A549 (cell line): ENCODE measurements at regions not wholly inside any gene's neighbourhood (a gene's known extent, or its start where the extent isn't known, plus 50 kb on each side); places are given as distances from the start of the nearest gene placed in this dataset.

Experiments
- ATAC-seq, 2 experiments: fragments of 200-7000 bp in 1 of 2; fragments of >200 bp in 1 of 2; cut with Nextera tagmentation in 1 of 2; cut with Tn5 transposase in 1 of 2; 3 replicates each; pipeline versions ENCODE4 v1.8.0 to v1.9.1; 2018 to 2020; ENCODE audit warnings: mild to moderate bottlenecking in 1 of 2, moderate library complexity in 1 of 2
- CTCF ChIA-PET: fragments of 300-600 bp; sonication (Branson Sonifier 250); formaldehyde crosslinking; extraction: SDS; loops from one replicate; lab custom pipeline; 2021; ENCODE audit warnings: antibody characterized with exemption, inconsistent platforms; lab: Yijun Ruan, JAX
- POLR2A ChIA-PET: fragments of 350-600 bp; formaldehyde crosslinking; extraction: SDS; loops from one replicate; lab custom pipeline; 2021; ENCODE audit warnings: antibody characterized with exemption, inconsistent platforms; lab: Yijun Ruan, JAX
- DNase-seq, 2 experiments: peaks; one replicate each; pipeline versions ENCODE4 v3.0.0 to v3.0.0-alpha.2; 2011 to 2016; ENCODE audit warnings: low read depth in 1 of 2, low spot score in 1 of 2
- FAIRE-seq: peaks from 2 replicates; lab custom pipeline; 2011; peaks lifted over from hg19 to GRCh38; lab: Jason Lieb, UNC
- H3K27ac ChIP-seq, 2 experiments: fragments of >200 bp; sonication (Bioruptor Twin); formaldehyde crosslinking; 3 replicates each; pipeline ENCODE4 v1.5.1; 2016 to 2017
- H3K4me1 ChIP-seq: fragments of >200 bp; sonication (Bioruptor Twin); formaldehyde crosslinking; 3 replicates; pipeline ENCODE4 v1.6.1; 2016
- H3K4me2 ChIP-seq: fragments of >200 bp; sonication (Bioruptor Twin); formaldehyde crosslinking; 3 replicates; pipeline ENCODE4 v1.6.1; 2016
- H3K4me3 ChIP-seq: fragments of >200 bp; sonication (Bioruptor Twin); formaldehyde crosslinking; 3 replicates; pipeline ENCODE4 v1.5.1; 2016
- H3K9me3 ChIP-seq: fragments of >200 bp; sonication (Bioruptor Twin); formaldehyde crosslinking; 3 replicates; pipeline ENCODE4 v1.6.1; 2016
- BHLHE40 ChIP-seq: IDR thresholded peaks from 2 replicates; pipeline ENCODE4 v1.6.1; 2012; ENCODE audit warnings: low read depth, low read length, inconsistent platforms
- CBX2 ChIP-seq: fragments of 200-600 bp; sonication (generic); IDR thresholded peaks from 2 replicates; pipeline ENCODE4 v1.6.1; 2016; ENCODE audit warnings: low read depth, mild to moderate bottlenecking, borderline replicate concordance
- CBX8 ChIP-seq: fragments of 200-600 bp; sonication (generic); IDR thresholded peaks from 2 replicates; pipeline ENCODE4 v1.6.1; 2016
- CEBPB ChIP-seq, 2 experiments: fragments of >200 bp in 1 of 2; sonication (Bioruptor Twin) in 1 of 2; formaldehyde crosslinking in 1 of 2; IDR thresholded peaks; 2 replicates each; pipeline ENCODE4 v1.6.1; 2012 to 2016
- CHD2 ChIP-seq: fragments of 150-350 bp; IDR thresholded peaks from 2 replicates; pipeline ENCODE4 v1.6.1; 2014; ENCODE audit warnings: low read length; ENCODE audit not compliant: partially characterized antibody
- CHD4 ChIP-seq: fragments of 200-600 bp; sonication (generic); IDR thresholded peaks from 2 replicates; pipeline ENCODE4 v1.6.1; 2016; ENCODE audit warnings: antibody characterized with exemption, mild to moderate bottlenecking, borderline replicate concordance
- EHMT2 ChIP-seq: fragments of 200-600 bp; sonication (generic); IDR thresholded peaks from 2 replicates; pipeline ENCODE4 v1.6.1; 2016; ENCODE audit warnings: antibody characterized with exemption, low read depth, mild to moderate bottlenecking, moderate library complexity
- ESRRA ChIP-seq: fragments of 150-350 bp; IDR thresholded peaks from 2 replicates; pipeline ENCODE4 v1.6.1; 2014; ENCODE audit warnings: mild to moderate bottlenecking, low read length, borderline replicate concordance
- FOXS1 ChIP-seq: fragments of 250-450 bp; sonication (Bioruptor Pico); IDR thresholded peaks from 2 replicates; pipeline ENCODE4 v1.5.0; 2020; ENCODE audit warnings: mild to moderate bottlenecking, moderate library complexity
- GATA3 ChIP-seq: IDR thresholded peaks from 2 replicates; pipeline ENCODE4 v1.6.1; 2012; ENCODE audit warnings: borderline replicate concordance
- HOXB13 ChIP-seq: fragments of 250-450 bp; sonication (Bioruptor Pico); IDR thresholded peaks from 2 replicates; pipeline ENCODE4 v1.5.0; 2020; ENCODE audit warnings: low read depth, mild to moderate bottlenecking, moderate library complexity
- JUN ChIP-seq, 2 experiments: fragments of >200 bp; sonication (Bioruptor Twin); formaldehyde crosslinking; IDR thresholded peaks; 2 replicates in 1 of 2; 3 replicates in 1 of 2; pipeline ENCODE4 v1.6.1; 2016 to 2017
- KDM1A ChIP-seq: fragments of 200-600 bp; sonication (generic); IDR thresholded peaks from 2 replicates; pipeline ENCODE4 v1.6.1; 2016; ENCODE audit warnings: low read depth, mild to moderate bottlenecking
- MAFK ChIP-seq: fragments of 450-650 bp; IDR thresholded peaks from 2 replicates; pipeline ENCODE4 v1.6.1; 2014; ENCODE audit not compliant: partially characterized antibody
- MAZ ChIP-seq: fragments of 150-350 bp; IDR thresholded peaks from 2 replicates; pipeline ENCODE4 v1.6.1; 2014; ENCODE audit warnings: antibody characterized with exemption, low read depth, low read length, borderline replicate concordance
- MYC ChIP-seq: IDR thresholded peaks from 2 replicates; pipeline ENCODE4 v1.6.1; 2012; ENCODE audit warnings: mild to moderate bottlenecking, inconsistent platforms, low read length, improper control_type of control experiment, borderline replicate concordance
- NPAS2 ChIP-seq: fragments of 250-450 bp; sonication (Bioruptor Pico); IDR thresholded peaks from 2 replicates; pipeline ENCODE4 v1.8.0; 2022; ENCODE audit warnings: mild to moderate bottlenecking, moderate library complexity, borderline replicate concordance
- POLR2A ChIP-seq: IDR thresholded peaks from 2 replicates; pipeline ENCODE4 v1.6.1; 2012; ENCODE audit warnings: mild to moderate bottlenecking, low read length
- RAD21 ChIP-seq, 2 experiments: fragments of >200 bp in 1 of 2; sonication (Bioruptor Twin) in 1 of 2; formaldehyde crosslinking in 1 of 2; IDR thresholded peaks in 1 of 2; conservative IDR thresholded peaks in 1 of 2; 2 replicates in 1 of 2; 3 replicates in 1 of 2; pipeline ENCODE4 v1.6.1; 2012 to 2018; ENCODE audit warnings: inconsistent platforms in 1 of 2
- RARB ChIP-seq: fragments of 250-450 bp; sonication (Bioruptor Pico); IDR thresholded peaks from 2 replicates; pipeline ENCODE4 v1.8.0; 2021; ENCODE audit warnings: mild to moderate bottlenecking, moderate library complexity
- RCOR1 ChIP-seq: fragments of 150-350 bp; IDR thresholded peaks from 2 replicates; pipeline ENCODE4 v1.6.1; 2014; ENCODE audit warnings: antibody characterized with exemption, low read length, low read depth
- RFX5 ChIP-seq: fragments of 450-650 bp; IDR thresholded peaks from 2 replicates; pipeline ENCODE4 v1.7.1; 2014; ENCODE audit warnings: antibody characterized with exemption, mild to moderate bottlenecking, moderate library complexity
- RNF2 ChIP-seq: fragments of 200-600 bp; sonication (generic); IDR thresholded peaks from 2 replicates; pipeline ENCODE4 v1.6.1; 2016; ENCODE audit warnings: low read depth, mild to moderate bottlenecking, antibody characterized with exemption, moderate library complexity, borderline replicate concordance
- SREBF2 ChIP-seq: fragments of 450-650 bp; IDR thresholded peaks from 2 replicates; pipeline ENCODE4 v1.6.1; 2014; ENCODE audit warnings: mild to moderate bottlenecking, moderate library complexity
- WGBS: methylation state at CpG from one replicate; pipeline ENCODE4 v1.1.6; 2017; ENCODE audit errors: missing lambda C conversion rate; 5-methylcytosine and 5-hydroxymethylcytosine counted together
- TF ChIP-seq, protein P1 (sequence below): fragments of >200 bp; sonication (Bioruptor Twin); formaldehyde crosslinking; IDR thresholded peaks from 2 replicates; pipeline ENCODE4 v1.6.1; 2016
- TF ChIP-seq, protein P2 (sequence below): fragments of >200 bp; sonication (Bioruptor Twin); formaldehyde crosslinking; IDR thresholded peaks from 3 replicates; pipeline ENCODE4 v1.5.1; 2016
- TF ChIP-seq, protein P3 (sequence below): fragments of 250-450 bp; sonication (Bioruptor Pico); IDR thresholded peaks from 2 replicates; pipeline ENCODE4 v1.5.0; 2021; ENCODE audit warnings: mild to moderate bottlenecking, moderate library complexity, borderline replicate concordance
- TF ChIP-seq, protein P4 (sequence below): fragments of 250-450 bp; sonication (Bioruptor Pico); IDR thresholded peaks from 2 replicates; pipeline ENCODE4 v1.5.0; 2020; ENCODE audit warnings: low read depth, mild to moderate bottlenecking, moderate library complexity

DNA sequence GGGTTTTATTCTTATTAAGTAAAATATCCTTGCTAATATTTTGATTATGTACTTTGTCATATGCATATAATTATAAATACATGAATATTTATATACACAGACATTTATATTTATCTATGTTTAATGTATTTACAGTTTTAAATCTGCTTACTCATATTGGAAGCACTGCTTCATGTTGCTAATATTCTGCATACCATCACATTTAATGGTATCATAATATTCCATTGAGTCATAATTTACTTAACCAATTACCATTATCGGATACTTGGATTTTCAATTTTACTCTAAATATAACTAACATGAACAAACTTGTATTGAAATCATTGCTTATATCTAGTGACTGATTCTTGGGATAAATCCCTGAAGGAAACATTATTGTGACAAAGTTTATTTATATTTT, 155.2 kb downstream of the MBL2 start:
- no peak overlapping the region for H3K27ac ChIP-seq
- ATAC-seq = no peak
- no peak for DNase-seq
- no peak overlapping the region for H3K4me2 ChIP-seq
- no peaks in the 10 kb centered on the region for H3K9me3 ChIP-seq
- TF ChIP-seq MAZ = no peak
- no peak for TF ChIP-seq POLR2A
- TF ChIP-seq CHD2 = no peak
- no peak for TF ChIP-seq CEBPB (IDR thresholded peaks at IDR 0.05)
- no peak for TF ChIP-seq ESRRA
- TF ChIP-seq JUN (IDR thresholded peaks at IDR 0.05) = no peak
- TF ChIP-seq, protein P1, sequence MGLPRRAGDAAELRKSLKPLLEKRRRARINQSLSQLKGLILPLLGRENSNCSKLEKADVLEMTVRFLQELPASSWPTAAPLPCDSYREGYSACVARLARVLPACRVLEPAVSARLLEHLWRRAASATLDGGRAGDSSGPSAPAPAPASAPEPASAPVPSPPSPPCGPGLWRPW = no peak
- no peak for TF ChIP-seq RARB (CRISPR knock-in tag)
- no peak for TF ChIP-seq GATA3
- TF ChIP-seq RFX5 = no peak
- no peak for TF ChIP-seq MAFK
- no peak for TF ChIP-seq SREBF2
- no peak for TF ChIP-seq RAD21 (conservative IDR thresholded peaks at IDR 0.05 in 1 of 2, IDR thresholded peaks at IDR 0.05 in 1 of 2)
- no peak for TF ChIP-seq BHLHE40
- no peak for TF ChIP-seq RNF2
- no peak for TF ChIP-seq CBX2
- no peak for TF ChIP-seq FOXS1
- WGBS = 45% methylated on average over 1 of the region's 1 CpG
- CTCF ChIA-PET = no interaction called here
- no peak for FAIRE-seq
- no peak overlapping the region for H3K4me3 ChIP-seq
- POLR2A ChIA-PET = no interaction called here
- no peaks in the 10 kb centered on the region for H3K4me1 ChIP-seq

DNA sequence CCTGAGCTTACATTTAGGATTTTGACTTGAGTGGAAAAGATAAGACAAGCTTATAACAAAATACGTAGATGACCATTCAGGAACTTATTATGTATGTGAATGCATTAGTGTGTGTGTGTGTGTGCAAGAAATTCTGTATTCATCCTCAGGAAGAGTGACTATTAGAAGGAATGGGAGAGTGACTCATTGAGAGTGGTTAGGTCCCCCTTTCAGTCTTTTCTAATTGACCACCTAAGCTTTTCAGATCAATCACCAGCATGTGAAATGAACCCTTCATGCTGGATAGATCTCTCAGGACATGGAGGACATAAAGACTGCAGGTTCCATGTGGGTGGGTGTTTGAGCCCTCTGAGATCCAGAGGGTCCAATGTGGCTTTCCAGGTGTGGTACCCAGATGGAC, 153.5 kb downstream of the MBL2 start:
- H3K27ac ChIP-seq = no peak overlapping the region

DNA sequence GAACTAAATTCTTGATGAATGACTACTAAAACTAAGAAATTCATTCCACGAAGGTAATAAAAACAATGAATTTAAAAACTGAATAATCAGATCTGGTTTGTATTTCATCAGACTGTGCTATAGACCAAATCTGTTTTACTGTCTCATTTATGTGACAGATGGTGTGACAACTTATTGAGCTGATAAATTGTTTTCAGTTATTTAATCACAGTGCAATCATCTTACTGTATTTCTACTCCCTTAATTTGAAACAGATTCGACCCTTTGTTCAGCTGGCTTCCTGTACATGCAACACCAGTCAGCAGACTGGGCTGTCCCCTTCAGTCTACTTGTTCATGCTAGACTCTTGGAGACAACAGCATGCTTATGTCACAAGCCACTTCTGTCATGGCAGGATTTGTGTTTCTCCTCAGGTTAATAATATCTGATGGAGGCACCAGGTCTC, 150.9 kb downstream of the MBL2 start:
- Histone ChIP-seq H3K27ac (no peak overlapping the region), H3K4me1 (no peaks in the 10 kb centered on the region), H3K4me3 (no peak overlapping the region), H3K4me2 (no peak overlapping the region), H3K9me3 (no peaks in the 10 kb centered on the region)
- WGBS = 27% methylated on average over 2 of the region's 2 CpGs
- DNase-seq (no peak), FAIRE-seq (peak; percentile 46), ATAC-seq (no peak)
- TF ChIP-seq, protein P2, sequence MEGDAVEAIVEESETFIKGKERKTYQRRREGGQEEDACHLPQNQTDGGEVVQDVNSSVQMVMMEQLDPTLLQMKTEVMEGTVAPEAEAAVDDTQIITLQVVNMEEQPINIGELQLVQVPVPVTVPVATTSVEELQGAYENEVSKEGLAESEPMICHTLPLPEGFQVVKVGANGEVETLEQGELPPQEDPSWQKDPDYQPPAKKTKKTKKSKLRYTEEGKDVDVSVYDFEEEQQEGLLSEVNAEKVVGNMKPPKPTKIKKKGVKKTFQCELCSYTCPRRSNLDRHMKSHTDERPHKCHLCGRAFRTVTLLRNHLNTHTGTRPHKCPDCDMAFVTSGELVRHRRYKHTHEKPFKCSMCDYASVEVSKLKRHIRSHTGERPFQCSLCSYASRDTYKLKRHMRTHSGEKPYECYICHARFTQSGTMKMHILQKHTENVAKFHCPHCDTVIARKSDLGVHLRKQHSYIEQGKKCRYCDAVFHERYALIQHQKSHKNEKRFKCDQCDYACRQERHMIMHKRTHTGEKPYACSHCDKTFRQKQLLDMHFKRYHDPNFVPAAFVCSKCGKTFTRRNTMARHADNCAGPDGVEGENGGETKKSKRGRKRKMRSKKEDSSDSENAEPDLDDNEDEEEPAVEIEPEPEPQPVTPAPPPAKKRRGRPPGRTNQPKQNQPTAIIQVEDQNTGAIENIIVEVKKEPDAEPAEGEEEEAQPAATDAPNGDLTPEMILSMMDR = no peak
- TF ChIP-seq CBX8 = no peak
- TF ChIP-seq GATA3 = no peak
- TF ChIP-seq CEBPB (IDR thresholded peaks at IDR 0.05) = no peak
- TF ChIP-seq CHD4 = no peak
- TF ChIP-seq HOXB13 (CRISPR knock-in tag) = no peak
- no peak for TF ChIP-seq NPAS2 (CRISPR knock-in tag)
- TF ChIP-seq RARB (CRISPR knock-in tag) = no peak
- TF ChIP-seq EHMT2 = no peak
- no peak for TF ChIP-seq KDM1A
- TF ChIP-seq, protein P3, sequence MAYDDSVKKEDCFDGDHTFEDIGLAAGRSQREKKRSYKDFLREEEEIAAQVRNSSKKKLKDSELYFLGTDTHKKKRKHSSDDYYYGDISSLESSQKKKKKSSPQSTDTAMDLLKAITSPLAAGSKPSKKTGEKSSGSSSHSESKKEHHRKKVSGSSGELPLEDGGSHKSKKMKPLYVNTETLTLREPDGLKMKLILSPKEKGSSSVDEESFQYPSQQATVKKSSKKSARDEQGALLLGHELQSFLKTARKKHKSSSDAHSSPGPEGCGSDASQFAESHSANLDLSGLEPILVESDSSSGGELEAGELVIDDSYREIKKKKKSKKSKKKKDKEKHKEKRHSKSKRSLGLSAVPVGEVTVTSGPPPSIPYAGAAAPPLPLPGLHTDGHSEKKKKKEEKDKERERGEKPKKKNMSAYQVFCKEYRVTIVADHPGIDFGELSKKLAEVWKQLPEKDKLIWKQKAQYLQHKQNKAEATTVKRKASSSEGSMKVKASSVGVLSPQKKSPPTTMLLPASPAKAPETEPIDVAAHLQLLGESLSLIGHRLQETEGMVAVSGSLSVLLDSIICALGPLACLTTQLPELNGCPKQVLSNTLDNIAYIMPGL (CRISPR knock-in tag) = no peak
- TF ChIP-seq RCOR1 = no peak
- POLR2A ChIA-PET = no interaction called here
- CTCF ChIA-PET = interaction anchor here (1.2 to 1.5 kb wide), 2 partner anchors 23 to 313 kb away, joined by 3 to 4 read pairs; no protein-coding TSS in a partner anchor

More for the DNA sequence above, 153.5 kb downstream of the MBL2 start:
- no peak for TF ChIP-seq MYC
- TF ChIP-seq, protein P4, sequence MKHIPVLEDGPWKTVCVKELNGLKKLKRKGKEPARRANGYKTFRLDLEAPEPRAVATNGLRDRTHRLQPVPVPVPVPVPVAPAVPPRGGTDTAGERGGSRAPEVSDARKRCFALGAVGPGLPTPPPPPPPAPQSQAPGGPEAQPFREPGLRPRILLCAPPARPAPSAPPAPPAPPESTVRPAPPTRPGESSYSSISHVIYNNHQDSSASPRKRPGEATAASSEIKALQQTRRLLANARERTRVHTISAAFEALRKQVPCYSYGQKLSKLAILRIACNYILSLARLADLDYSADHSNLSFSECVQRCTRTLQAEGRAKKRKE (CRISPR knock-in tag) = no peak
- FAIRE-seq (no peak), DNase-seq (no peak), ATAC-seq (no peak)
- H3K9me3 ChIP-seq = no peaks in the 10 kb centered on the region
- no peaks in the 10 kb centered on the region for H3K4me1 ChIP-seq
- POLR2A ChIA-PET = no interaction called here
- no peak overlapping the region for H3K4me3 ChIP-seq
- CTCF ChIA-PET = interaction anchor here (0.8 to 1.0 kb wide), 2 partner anchors 24 to 411 kb away, joined by 3 read pairs; no protein-coding TSS in a partner anchor
- no peak overlapping the region for H3K4me2 ChIP-seq
- WGBS = 85% methylated on average over 1 of the region's 1 CpG
